DOHH2 (cell line): ENCODE measurements at regions not wholly inside any gene's neighbourhood (a gene's known extent, or its start where the extent isn't known, plus 50 kb on each side); places are given as distances from the start of the nearest gene placed in this dataset.

Source experiments
- EZH2phosphoT487 ChIP-seq: fragments of 200-600 bp; sonication (generic); IDR thresholded peaks from 2 replicates; pipeline ENCODE4 v1.6.1; 2017; ENCODE audit warnings: borderline replicate concordance, mild to moderate bottlenecking, antibody characterized with exemption, low read length, moderate library complexity, mixed read lengths
- TF ChIP-seq, protein P1 (sequence below): fragments of 200-600 bp; sonication (generic); IDR thresholded peaks from one replicate; pipeline ENCODE4 v1.5.1; 2014; ENCODE audit warnings: antibody characterized with exemption, mild to moderate bottlenecking, low read depth, low read length; ENCODE audit not compliant: poor library complexity, severe bottlenecking

- TF ChIP-seq, protein P1, sequence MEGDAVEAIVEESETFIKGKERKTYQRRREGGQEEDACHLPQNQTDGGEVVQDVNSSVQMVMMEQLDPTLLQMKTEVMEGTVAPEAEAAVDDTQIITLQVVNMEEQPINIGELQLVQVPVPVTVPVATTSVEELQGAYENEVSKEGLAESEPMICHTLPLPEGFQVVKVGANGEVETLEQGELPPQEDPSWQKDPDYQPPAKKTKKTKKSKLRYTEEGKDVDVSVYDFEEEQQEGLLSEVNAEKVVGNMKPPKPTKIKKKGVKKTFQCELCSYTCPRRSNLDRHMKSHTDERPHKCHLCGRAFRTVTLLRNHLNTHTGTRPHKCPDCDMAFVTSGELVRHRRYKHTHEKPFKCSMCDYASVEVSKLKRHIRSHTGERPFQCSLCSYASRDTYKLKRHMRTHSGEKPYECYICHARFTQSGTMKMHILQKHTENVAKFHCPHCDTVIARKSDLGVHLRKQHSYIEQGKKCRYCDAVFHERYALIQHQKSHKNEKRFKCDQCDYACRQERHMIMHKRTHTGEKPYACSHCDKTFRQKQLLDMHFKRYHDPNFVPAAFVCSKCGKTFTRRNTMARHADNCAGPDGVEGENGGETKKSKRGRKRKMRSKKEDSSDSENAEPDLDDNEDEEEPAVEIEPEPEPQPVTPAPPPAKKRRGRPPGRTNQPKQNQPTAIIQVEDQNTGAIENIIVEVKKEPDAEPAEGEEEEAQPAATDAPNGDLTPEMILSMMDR: no peak
- TF ChIP-seq EZH2phosphoT487: no peak
Measured at GRCh38 chr4:178958725-178959440, 1516.6 kb upstream of the AGA start.
